ENCODE measurements at regions not wholly inside any gene's neighbourhood (a gene's known extent, or its start where the extent isn't known, plus 50 kb on each side); places are given as distances from the start of the nearest gene placed in this dataset.

GRCh38 chr22:49016909-49017481 lies 810.7 kb downstream of the BRD1 start:
- Histone ChIP-seq H3K4me1 (ENCODE audit: insufficient read depth, low read length) (peaks cover 17% of the 10 kb centered on the region), H3K4me2 (ENCODE audit: low read depth, low read length) (no peak overlapping the region), H4K20me1 (ENCODE audit: insufficient read depth, low read length) (no peaks in the 10 kb centered on the region), H3K79me2 (ENCODE audit: insufficient read depth, low read length) (no peaks in the 10 kb centered on the region), H3K9ac (ENCODE audit: insufficient read depth, low read depth, low read length) (no peak overlapping the region), H3K36me3 (replicated peaks in 1 of 2; ENCODE audit: control insufficient read depth in 1 of 2, insufficient read depth in 2 of 2, low read length in 2 of 2) (no peaks in the 10 kb centered on the region), H3K9me3 (ENCODE audit: low read length) (no peaks in the 10 kb centered on the region), H3K27ac (ENCODE audit: extremely low read length, insufficient read depth, low read length) (no peak overlapping the region), H3K27me3 (ENCODE audit: control insufficient read depth in 1 of 2, insufficient read depth in 2 of 2, low read length in 2 of 2) (peaks cover 13 to 80% of the 10 kb centered on the region in 2 experiments; a peak in 4 of 5 replicates), H3K4me3 (replicated peaks in 1 of 3; ENCODE audit: insufficient read depth in 1 of 3, low read depth in 2 of 3, low read length in 3 of 3) (no peak overlapping the region), H2AFZ (ENCODE audit: low read length) (no peak overlapping the region)
- BruUV-seq (replicated peaks): no TSS peak
- POLR2A ChIA-PET: no interaction called here
- DNase-seq (ENCODE audit: low spot score) (no peak), ATAC-seq (no peak), FAIRE-seq (no peak)
- intact Hi-C loops (cut with micrococcal nuclease; ENCODE audit: unreplicated experiment): no loop called here
- CTCF ChIA-PET (ENCODE audit: low intra/inter-chr PET ratio, low total read pairs): no interaction called here
- 0% methylated on average over 6 of the region's 16 CpGs for WGBS (ENCODE audit: low lambda C conversion rate)
- in situ Hi-C loops (cut with HindIII; ENCODE audit: extremely low pct_ligation_motif_present, low pct_unique_long_range_greater_than_20kb): no loop called here
- TF ChIP-seq KAT2B (IDR thresholded peaks at IDR 0.05; ENCODE audit: borderline replicate concordance, low read depth, low read length) (no peak), ZHX2 (IDR thresholded peaks at IDR 0.05; ENCODE audit: low read depth) (no peak), ZHX2 (CRISPR knock-in tag; IDR thresholded peaks at IDR 0.05; ENCODE audit: borderline replicate concordance) (no peak), PCBP1 (IDR thresholded peaks at IDR 0.05; ENCODE audit: borderline replicate concordance, low read depth, low read length) (no peak), ZNF407 (CRISPR knock-in tag; IDR thresholded peaks at IDR 0.05; ENCODE audit: not compliant biosample characterization) (no peak)

Data from HepG2 (cell line).